Muscle of leg (tissue), 3 donors: ENCODE measurements at regions not wholly inside any gene's neighbourhood (a gene's known extent, or its start where the extent isn't known, plus 50 kb on each side); places are given as distances from the start of the nearest gene placed in this dataset.

ENCODE experiments used
- DNase-seq: peaks from one replicate; pipeline ENCODE4 v3.0.0; 2013
- H3K27ac ChIP-seq: one replicate; pipeline ENCODE4 v1.5.1; 2013; ENCODE audit warnings: mild to moderate bottlenecking, low read length, control low read depth
- H3K27me3 ChIP-seq: one replicate; pipeline ENCODE4 v1.6.1; 2013; ENCODE audit warnings: low read length; ENCODE audit not compliant: control insufficient read depth, insufficient read depth
- H3K36me3 ChIP-seq: one replicate; pipeline ENCODE4 v1.6.1; 2013; ENCODE audit warnings: low read length; ENCODE audit not compliant: control insufficient read depth, insufficient read depth
- H3K4me1 ChIP-seq: one replicate; pipeline ENCODE4 v1.6.1; 2013; ENCODE audit warnings: low read length; ENCODE audit not compliant: control insufficient read depth, insufficient read depth
- H3K4me3 ChIP-seq: one replicate; pipeline ENCODE4 v1.5.1; 2013; ENCODE audit warnings: low read length, control low read depth
- H3K9me3 ChIP-seq: replicated peaks from 2 replicates; pipeline ENCODE4 v1.6.1; 2013; ENCODE audit warnings: low read depth, low read length; ENCODE audit not compliant: control insufficient read depth
- WGBS: methylation state at CpG from one replicate; pipeline ENCODE4 v1.1.5; 2013; ENCODE audit warnings: missing lambda C conversion rate; ENCODE audit not compliant: insufficient coverage; 5-methylcytosine and 5-hydroxymethylcytosine counted together

DNA sequence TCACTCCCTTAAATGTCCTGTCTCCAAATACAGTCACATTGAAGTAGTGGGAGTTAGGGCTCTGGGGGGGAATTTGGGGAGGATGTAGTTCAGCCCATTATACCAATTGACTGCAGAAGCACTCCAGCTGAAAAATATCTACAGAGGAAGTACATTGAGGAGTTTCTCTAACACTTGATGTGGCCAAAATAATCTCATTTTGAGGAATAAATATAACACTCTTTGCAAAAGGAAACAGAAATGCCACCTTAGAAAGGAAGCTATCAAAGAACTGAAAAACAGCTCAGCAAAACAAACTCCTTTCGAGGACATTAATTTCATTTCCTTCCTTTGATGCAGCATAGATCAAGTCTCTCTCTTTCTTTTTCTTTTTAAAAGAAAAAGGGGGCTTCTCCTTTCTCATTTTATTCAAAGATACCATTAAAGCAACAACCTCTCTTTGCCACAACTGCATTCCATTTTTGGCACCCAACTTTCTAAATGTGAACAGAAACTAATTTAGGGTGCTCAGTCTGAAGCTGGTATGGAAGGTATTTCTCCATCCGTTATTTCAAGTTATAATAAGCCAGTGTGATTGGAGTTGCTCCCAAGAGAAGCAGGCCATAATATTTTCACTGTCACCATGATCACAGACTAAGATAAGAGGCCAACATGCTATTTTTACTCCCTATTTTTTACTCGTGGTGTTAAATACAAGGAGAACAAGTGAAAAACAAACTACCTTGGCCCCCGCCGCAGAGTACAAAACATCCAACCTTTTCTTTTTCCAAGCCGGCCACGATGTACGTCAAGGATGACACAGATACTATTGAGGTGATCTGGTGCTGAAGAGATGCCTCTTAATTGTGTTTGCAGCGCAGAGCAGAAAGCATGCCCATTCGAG, 230.4 kb upstream of the GATB start:
- Histone ChIP-seq H3K9me3 (no peaks in the 10 kb centered on the region), H3K4me1 (no peaks in the 10 kb centered on the region), H3K27ac (no peak overlapping the region), H3K27me3 (no peaks in the 10 kb centered on the region), H3K4me3 (no peak overlapping the region), H3K36me3 (no peaks in the 10 kb centered on the region)
- peak; percentile 11 for DNase-seq
- 100% methylated on average over 1 of the region's 10 CpGs for WGBS

- DNase-seq, result no peak
- no peaks in the 10 kb centered on the region for H3K27me3 ChIP-seq
- H3K9me3 ChIP-seq, result no peaks in the 10 kb centered on the region
- H3K27ac ChIP-seq, result no peak overlapping the region
- no peaks in the 10 kb centered on the region for H3K36me3 ChIP-seq
- no CpG with 5 or more reads among the region's 4 CpGs for WGBS
- H3K4me1 ChIP-seq, result no peaks in the 10 kb centered on the region
- H3K4me3 ChIP-seq, result no peak overlapping the region
Measured at GRCh38 chr4:151990201-151990600, 229.4 kb upstream of the GATB start.

GRCh38 chr4:151988591-151988990, 227.8 kb upstream of the GATB start:
- peaks cover 2% of the 10 kb centered on the region for H3K4me1 ChIP-seq
- 86% methylated on average over 2 of the region's 2 CpGs for WGBS

DNA sequence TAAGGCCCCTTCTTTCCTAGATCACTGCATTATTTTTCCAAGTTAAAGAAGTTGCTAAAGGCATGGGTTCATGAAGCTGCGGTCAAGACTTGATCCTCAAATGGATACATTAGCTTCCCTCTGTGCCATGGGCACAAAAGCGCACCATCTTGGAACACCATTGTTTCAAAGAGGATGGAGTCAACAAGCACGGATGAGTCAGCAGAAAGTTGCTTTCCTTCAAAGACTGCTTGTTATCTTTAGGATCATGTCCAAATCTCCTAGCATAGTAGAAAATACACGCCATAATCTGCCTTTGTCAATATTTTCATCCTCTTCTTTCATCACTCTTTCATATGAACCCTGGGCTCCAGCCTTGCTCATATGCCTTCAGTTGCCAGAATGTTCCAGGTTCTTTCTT, 226.8 kb upstream of the GATB start:
- Histone ChIP-seq H3K4me1 (peaks cover 2% of the 10 kb centered on the region), H3K36me3 (no peaks in the 10 kb centered on the region), H3K9me3 (no peaks in the 10 kb centered on the region), H3K27ac (no peak overlapping the region), H3K27me3 (no peaks in the 10 kb centered on the region), H3K4me3 (no peak overlapping the region)
- DNase-seq, result no peak
- WGBS, result 92% methylated on average over 4 of the region's 4 CpGs

More at GRCh38 chr4:151988591-151988990, 227.8 kb upstream of the GATB start:
- Histone ChIP-seq H3K36me3 (no peaks in the 10 kb centered on the region), H3K27ac (no peak overlapping the region), H3K9me3 (no peaks in the 10 kb centered on the region), H3K27me3 (no peaks in the 10 kb centered on the region), H3K4me3 (no peak overlapping the region)
- DNase-seq, result no peak

DNA sequence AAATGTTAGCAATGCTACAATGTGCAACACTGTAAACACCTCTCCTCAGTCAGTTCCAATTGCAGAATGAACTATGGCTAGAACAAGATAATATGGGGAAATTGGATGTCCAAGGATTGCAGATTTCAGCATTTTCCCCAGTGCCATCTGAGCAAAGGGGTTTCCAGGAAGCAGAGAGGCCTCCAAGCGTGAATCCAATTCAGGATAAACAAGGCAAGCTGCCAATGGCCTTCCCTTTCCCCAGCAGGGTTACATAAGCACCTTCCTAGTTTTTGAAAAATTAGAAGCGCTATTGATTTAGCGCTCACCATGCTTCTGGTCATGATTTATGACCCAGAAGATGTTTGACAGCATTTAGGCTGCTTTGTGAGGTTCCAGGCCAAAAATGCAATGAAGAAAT, 223.0 kb upstream of the GATB start:
- Histone ChIP-seq H3K36me3 (no peaks in the 10 kb centered on the region), H3K27me3 (no peaks in the 10 kb centered on the region), H3K4me3 (no peak overlapping the region), H3K27ac (no peak overlapping the region), H3K4me1 (peaks cover 2% of the 10 kb centered on the region), H3K9me3 (no peaks in the 10 kb centered on the region)
- WGBS, result 29% methylated on average over 1 of the region's 3 CpGs
- no peak for DNase-seq

- 86% methylated on average over 1 of the region's 4 CpGs for WGBS
- no peak overlapping the region for H3K27ac ChIP-seq
- DNase-seq, result no peak
- no peaks in the 10 kb centered on the region for H3K27me3 ChIP-seq
- peaks cover 2% of the 10 kb centered on the region for H3K4me1 ChIP-seq
- peaks cover 10% of the 10 kb centered on the region for H3K9me3 ChIP-seq
- no peaks in the 10 kb centered on the region for H3K36me3 ChIP-seq
- no peak overlapping the region for H3K4me3 ChIP-seq
Measured at GRCh38 chr4:151979819-151980218, 219.0 kb upstream of the GATB start.

DNA sequence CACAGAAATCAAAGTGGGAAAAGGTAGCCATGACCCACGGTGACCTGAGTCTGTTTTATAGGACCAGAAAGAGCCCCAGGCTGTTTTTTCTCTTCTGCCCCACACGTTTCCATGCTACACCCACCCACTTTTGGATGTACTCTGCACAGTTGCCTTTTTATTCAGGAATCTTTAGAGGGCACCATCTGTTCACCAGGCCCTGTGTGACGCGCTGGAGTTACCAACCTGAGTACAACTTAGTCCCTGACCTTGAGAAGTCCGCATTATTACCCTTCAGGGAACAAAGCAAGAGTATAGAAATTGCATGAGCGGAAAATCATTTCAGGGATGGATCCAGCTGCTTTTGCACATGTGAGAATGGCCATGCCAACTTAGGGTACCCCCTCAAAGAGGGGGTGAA, 207.8 kb upstream of the GATB start:
- DNase-seq, result no peak
- 68% methylated on average over 6 of the region's 6 CpGs for WGBS
- Histone ChIP-seq H3K4me3 (no peak overlapping the region), H3K36me3 (no peaks in the 10 kb centered on the region), H3K4me1 (no peaks in the 10 kb centered on the region), H3K27me3 (no peaks in the 10 kb centered on the region), H3K9me3 (no peaks in the 10 kb centered on the region), H3K27ac (no peak overlapping the region)

DNA sequence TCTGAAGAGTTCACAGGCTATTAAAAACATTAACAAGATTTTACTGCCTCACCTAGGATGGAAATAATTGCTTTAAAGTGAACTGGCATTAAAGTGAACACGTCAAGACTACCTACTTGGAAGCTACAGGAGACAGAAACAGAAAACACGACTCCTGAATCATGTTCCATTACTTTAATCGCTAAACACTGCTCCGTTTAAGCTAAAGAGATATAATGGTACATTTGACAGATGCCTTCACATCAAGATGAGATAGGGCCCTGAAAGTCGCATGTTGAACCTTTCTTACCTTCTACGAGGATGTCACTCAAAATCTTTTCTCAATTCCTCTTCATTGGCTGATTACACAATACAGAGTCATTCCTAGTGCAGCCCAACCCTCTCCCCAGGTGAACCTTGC, 206.3 kb upstream of the GATB start:
- DNase-seq, result no peak
- Histone ChIP-seq H3K36me3 (no peaks in the 10 kb centered on the region), H3K27me3 (no peaks in the 10 kb centered on the region), H3K9me3 (no peaks in the 10 kb centered on the region), H3K27ac (no peak overlapping the region), H3K4me3 (no peak overlapping the region), H3K4me1 (no peaks in the 10 kb centered on the region)
- 83% methylated on average over 2 of the region's 6 CpGs for WGBS

DNA sequence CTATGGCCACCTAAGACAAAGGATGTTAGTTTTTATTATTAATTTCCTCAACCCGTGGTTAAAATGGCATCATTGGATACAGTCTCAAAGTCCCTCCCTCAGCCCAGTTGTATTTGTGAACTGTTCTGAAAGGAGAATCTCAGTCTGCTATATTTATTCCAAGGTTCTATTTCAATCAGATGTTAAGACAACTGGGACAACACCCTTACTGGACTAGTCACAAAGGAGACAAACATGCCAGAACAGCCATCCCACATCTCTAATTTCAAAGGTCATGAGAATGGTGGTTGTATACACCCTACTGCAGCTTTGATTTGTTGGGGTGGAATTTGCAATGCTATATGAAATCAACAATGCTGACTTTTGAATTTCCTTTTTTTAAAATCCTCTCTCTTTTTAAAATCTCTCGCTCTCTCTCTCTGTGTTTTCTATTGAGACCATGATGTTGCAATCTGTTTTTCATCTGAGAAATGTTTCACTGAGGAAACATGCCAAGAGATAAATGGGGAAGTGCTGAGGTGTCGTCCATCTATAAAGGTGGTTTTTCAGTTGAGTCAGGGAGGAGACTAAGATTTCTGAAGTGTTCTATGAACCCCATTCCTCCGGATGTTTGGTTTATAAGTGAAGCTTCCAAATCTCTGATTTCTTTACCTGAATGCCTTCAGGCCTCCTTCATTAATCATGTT, 201.5 kb upstream of the GATB start:
- H3K9me3 ChIP-seq, result no peaks in the 10 kb centered on the region
- peak overlapping the region; percentile 52 for H3K27ac ChIP-seq
- H3K27me3 ChIP-seq, result no peaks in the 10 kb centered on the region
- DNase-seq, result peak; percentile 23
- WGBS, result no CpG with 5 or more reads among the region's 4 CpGs
- H3K4me1 ChIP-seq, result peaks cover 3% of the 10 kb centered on the region
- no peak overlapping the region for H3K4me3 ChIP-seq
- no peaks in the 10 kb centered on the region for H3K36me3 ChIP-seq

DNA sequence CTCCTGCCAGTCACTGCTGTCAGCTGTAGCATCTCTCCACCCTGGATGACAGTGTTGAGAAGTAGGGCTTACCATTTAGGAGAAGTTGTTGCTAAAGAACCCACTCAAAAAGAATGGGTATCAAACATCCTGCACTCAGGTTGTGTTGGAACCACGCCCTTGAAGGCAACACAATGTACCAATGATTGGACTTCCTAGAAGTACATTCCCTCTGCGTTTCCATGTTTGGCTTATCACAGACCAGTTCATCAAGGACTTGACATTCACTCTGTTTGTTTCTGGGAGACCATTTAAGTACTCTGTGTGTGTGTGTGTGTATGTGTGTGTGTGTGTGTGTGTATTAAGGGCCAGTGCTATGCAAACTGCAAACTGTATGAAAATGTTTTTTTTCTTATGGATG, 200.6 kb upstream of the GATB start:
- Histone ChIP-seq H3K4me3 (no peak overlapping the region), H3K27ac (peak overlapping the region; percentile 52), H3K36me3 (no peaks in the 10 kb centered on the region), H3K4me1 (peaks cover 3% of the 10 kb centered on the region), H3K27me3 (no peaks in the 10 kb centered on the region), H3K9me3 (no peaks in the 10 kb centered on the region)
- DNase-seq, result no peak
- WGBS, result no CpG with 5 or more reads among the region's 2 CpGs
